ENCODE measurements at regions not wholly inside any gene's neighbourhood (a gene's known extent, or its start where the extent isn't known, plus 50 kb on each side); places are given as distances from the start of the nearest gene placed in this dataset.

DNA sequence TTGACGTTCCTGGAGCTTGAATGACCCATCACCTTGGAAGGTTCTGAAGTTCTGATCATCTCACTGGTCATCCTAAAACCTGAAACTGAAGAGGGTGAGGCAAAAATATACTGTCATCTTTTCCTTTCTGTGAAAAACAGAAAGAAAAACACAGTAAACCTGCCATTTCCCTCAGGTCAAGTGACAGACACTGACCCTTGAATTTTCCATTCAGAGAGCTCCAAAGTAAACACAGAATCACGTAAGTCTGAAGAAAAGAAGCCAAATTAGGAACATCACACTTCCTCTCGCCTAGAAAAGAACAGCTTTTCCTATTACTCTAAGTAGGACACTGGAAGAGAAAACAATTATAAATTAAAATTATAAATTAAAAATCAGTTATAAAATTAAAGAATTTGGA, 78.7 kb upstream of the TGFBR2 start:
- TF ChIP-seq, protein P1, sequence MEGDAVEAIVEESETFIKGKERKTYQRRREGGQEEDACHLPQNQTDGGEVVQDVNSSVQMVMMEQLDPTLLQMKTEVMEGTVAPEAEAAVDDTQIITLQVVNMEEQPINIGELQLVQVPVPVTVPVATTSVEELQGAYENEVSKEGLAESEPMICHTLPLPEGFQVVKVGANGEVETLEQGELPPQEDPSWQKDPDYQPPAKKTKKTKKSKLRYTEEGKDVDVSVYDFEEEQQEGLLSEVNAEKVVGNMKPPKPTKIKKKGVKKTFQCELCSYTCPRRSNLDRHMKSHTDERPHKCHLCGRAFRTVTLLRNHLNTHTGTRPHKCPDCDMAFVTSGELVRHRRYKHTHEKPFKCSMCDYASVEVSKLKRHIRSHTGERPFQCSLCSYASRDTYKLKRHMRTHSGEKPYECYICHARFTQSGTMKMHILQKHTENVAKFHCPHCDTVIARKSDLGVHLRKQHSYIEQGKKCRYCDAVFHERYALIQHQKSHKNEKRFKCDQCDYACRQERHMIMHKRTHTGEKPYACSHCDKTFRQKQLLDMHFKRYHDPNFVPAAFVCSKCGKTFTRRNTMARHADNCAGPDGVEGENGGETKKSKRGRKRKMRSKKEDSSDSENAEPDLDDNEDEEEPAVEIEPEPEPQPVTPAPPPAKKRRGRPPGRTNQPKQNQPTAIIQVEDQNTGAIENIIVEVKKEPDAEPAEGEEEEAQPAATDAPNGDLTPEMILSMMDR (IDR thresholded peaks at IDR 0.05; ENCODE audit: low read depth, low read length, poor library complexity, severe bottlenecking): no peak
- no peak for TF ChIP-seq EZH2phosphoT487 (IDR thresholded peaks at IDR 0.05; ENCODE audit: borderline replicate concordance, low read length)

All from DOHH2 (cell line).